ENCODE measurements at regions not wholly inside any gene's neighbourhood (a gene's known extent, or its start where the extent isn't known, plus 50 kb on each side); places are given as distances from the start of the nearest gene placed in this dataset.

DNA sequence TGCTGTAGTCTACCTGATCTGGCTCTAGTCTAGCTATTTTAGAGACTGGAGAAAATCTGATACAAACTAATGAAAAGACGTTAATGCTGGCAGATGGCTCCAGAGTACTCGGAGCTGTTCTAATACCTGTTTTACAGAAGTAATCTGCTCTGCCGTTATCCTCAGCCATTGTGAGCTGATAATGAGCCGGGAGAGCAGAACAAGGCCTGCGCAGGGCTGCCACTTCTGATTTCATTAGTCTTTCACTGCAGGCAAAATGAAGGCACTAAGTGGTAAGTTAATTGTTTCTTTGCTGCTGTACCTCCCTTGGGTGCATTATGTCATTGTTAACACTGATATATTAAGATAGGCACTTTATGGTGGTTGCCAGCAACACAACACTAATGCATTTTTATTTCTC is 456.4 kb upstream of the PFKP start:
- H3K27ac ChIP-seq = no peak overlapping the region
- ChIA-PET CTCF (no interaction called here), POLR2A (ENCODE audit: low non-redundant PET) (no interaction called here)
- DNase-seq (ENCODE audit: low spot score) = no peak
- TF ChIP-seq, protein P1, sequence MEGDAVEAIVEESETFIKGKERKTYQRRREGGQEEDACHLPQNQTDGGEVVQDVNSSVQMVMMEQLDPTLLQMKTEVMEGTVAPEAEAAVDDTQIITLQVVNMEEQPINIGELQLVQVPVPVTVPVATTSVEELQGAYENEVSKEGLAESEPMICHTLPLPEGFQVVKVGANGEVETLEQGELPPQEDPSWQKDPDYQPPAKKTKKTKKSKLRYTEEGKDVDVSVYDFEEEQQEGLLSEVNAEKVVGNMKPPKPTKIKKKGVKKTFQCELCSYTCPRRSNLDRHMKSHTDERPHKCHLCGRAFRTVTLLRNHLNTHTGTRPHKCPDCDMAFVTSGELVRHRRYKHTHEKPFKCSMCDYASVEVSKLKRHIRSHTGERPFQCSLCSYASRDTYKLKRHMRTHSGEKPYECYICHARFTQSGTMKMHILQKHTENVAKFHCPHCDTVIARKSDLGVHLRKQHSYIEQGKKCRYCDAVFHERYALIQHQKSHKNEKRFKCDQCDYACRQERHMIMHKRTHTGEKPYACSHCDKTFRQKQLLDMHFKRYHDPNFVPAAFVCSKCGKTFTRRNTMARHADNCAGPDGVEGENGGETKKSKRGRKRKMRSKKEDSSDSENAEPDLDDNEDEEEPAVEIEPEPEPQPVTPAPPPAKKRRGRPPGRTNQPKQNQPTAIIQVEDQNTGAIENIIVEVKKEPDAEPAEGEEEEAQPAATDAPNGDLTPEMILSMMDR (conservative IDR thresholded peaks at IDR 0.05; ENCODE audit: low read depth) = no peak

DNA sequence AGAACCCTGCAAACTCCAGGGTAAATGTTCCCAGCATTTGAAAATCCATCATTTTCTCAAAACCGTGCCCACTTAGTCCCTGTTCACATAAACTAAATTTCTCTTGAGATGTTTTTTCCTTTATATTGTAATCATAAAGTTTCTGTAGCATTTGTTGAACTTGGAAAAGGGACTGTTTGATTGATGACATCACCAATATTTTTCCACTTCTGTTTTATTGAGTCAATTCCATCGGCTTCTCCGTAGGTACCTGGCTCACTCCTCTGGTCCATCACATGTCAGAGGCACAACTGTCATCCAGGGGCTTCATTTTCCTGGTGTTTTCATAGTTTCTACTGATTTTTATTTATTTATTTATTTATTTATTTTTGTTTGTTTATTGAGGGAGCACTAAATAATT is 462.5 kb upstream of the PFKP start:
- CTCF ChIA-PET = no interaction called here
- no peak overlapping the region for H3K27ac ChIP-seq
- POLR2A ChIA-PET (ENCODE audit: low non-redundant PET) = no interaction called here

DNA sequence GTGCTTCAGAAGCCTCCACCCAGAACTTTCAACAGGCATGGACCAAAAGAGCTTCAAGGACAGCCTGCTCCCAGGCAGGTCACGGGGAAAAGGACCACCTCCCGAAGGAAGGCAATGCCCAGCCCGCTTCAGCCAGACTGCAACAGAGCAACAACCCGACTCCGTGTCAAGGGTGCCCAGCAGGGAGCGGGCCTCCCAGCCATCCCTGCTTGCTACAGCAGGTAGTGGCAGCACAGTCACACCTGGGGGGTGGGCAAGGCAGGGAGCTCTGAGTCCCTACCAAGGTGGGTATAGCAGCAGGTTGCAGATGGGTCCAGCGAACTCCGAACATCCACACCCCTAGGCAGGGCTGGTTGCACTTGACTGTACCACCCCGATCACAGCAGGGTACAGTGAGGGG is 467.8 kb upstream of the PFKP start:
- DNase-seq (ENCODE audit: low spot score) = no peak
- TF ChIP-seq, protein P1 (conservative IDR thresholded peaks at IDR 0.05; ENCODE audit: low read depth) = no peak
- ChIA-PET CTCF (no interaction called here), POLR2A (ENCODE audit: low non-redundant PET) (no interaction called here)
- no peak overlapping the region for H3K27ac ChIP-seq

More for the DNA sequence above, 462.5 kb upstream of the PFKP start:
- TF ChIP-seq, protein P1 (conservative IDR thresholded peaks at IDR 0.05; ENCODE audit: low read depth) = no peak
- no peak for DNase-seq (ENCODE audit: low spot score)

DNA sequence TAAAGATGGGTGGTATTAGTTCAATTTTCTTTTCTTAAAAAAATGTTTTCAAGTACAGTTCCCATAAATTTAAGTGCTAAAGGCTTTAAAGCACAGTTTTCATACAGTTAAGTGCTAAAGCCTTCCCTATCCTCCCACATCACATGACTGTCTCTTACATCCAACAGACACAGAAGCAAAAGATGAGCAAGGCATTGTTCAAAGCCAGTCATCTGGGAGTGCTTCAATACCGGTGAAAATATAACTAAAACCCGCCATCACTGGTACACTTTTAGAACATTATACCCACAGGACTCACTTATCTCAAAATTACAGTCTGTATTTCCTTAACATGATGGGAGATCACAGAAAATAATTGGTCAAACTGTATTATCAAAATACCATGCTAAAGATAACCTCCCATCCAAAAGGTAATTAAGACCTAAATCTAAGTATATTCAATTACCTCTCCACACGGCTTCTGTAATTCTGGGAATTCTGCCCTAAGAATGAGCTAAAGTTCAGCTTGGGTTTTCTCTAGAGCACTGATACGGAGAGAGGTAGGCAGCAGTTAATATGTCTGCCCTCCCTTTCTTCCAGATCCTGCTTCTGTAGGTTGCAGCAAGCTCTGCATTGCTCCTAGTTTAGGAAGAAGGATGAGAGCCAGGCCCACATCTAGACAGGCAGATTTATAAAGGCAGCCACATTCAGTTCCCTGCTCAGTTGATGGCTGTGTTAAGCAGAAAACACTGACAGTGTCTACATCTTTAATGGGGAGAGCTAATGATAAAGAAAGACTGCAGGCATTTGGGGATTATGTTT is 474.8 kb upstream of the PFKP start:
- no peak overlapping the region for H3K27ac ChIP-seq
- TF ChIP-seq, protein P1 (conservative IDR thresholded peaks at IDR 0.05; ENCODE audit: low read depth) = no peak
- ChIA-PET POLR2A (ENCODE audit: low non-redundant PET) (no interaction called here), CTCF (interaction anchor here (0.7 kb wide), 1 partner anchor 52 kb away, joined by 3 read pairs; no protein-coding TSS in a partner anchor)
- no peak for DNase-seq (ENCODE audit: low spot score)

DNA sequence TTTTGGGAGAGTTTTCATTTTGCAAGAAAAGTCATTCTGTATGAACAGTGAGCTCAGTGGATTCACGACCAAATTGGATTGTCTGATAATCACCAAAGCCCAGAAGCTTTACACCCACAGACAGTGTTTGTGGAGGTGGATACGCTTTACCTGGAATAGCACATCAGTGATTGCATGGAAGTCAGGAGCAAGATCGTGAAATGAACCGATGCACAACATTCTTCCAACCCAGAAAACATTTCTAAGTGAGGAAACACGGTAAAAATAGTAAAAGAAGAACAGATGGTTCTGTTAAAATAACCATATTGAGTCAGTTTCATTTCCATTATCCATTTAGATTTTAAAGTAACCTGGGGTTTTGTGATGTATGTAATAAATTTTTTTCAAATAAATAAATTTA is 478.2 kb upstream of the PFKP start:
- ChIA-PET POLR2A (ENCODE audit: low non-redundant PET) (no interaction called here), CTCF (no interaction called here)
- no peak overlapping the region for H3K27ac ChIP-seq
- TF ChIP-seq, protein P1 (conservative IDR thresholded peaks at IDR 0.05; ENCODE audit: low read depth) = no peak
- no peak for DNase-seq (ENCODE audit: low spot score)

DNA sequence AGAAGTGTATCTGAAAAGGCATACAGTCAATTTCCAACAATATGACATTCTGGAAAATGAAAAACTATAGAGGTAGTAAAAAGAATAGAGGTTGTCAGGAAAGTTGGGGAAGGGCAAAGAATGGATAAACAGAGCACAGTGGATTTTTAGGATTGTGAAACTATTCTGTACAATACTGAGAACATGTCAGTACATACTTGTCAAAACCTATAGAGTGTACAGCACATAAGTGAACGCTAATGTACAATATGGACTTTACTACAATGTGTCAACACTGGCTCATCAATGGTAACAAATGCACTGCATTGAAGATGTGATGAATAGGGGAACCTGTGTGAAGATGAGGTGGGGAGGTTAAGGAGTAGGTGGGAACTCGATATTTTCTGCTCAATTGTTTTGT is 483.0 kb upstream of the PFKP start:
- CTCF ChIA-PET = no interaction called here
- TF ChIP-seq, protein P1 (conservative IDR thresholded peaks at IDR 0.05; ENCODE audit: low read depth) = no peak
- H3K27ac ChIP-seq = no peak overlapping the region
- POLR2A ChIA-PET (ENCODE audit: low non-redundant PET) = no interaction called here
- DNase-seq (ENCODE audit: low spot score) = no peak
